DMS153 (cell line): ENCODE measurements at regions not wholly inside any gene's neighbourhood (a gene's known extent, or its start where the extent isn't known, plus 50 kb on each side); places are given as distances from the start of the nearest gene placed in this dataset.

ENCODE experiments used
- DNase-seq: peaks from one replicate; lab custom pipeline; 2025; lab: John Stamatoyannopoulos, UW

DNA sequence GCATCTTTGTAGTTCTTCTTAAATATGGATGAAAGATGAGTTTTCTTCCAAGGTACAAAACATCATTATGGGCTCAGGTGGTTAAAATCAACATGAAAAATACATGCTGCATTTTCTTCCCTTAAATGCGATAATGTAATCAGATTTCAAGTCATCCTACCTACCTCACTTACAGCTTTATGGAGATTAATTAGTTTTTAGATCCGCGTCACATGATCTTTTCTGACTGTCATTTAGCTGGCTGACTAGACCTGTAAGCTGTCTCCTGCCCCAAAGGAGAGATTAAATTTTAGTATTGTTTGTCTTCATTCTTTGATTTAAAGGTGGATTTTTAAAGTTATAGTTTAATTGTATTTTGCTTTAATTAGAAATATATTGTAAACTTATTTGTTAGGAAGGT lies 678.0 kb upstream of the ZEB2 start:
- DNase-seq: no peak

DNA sequence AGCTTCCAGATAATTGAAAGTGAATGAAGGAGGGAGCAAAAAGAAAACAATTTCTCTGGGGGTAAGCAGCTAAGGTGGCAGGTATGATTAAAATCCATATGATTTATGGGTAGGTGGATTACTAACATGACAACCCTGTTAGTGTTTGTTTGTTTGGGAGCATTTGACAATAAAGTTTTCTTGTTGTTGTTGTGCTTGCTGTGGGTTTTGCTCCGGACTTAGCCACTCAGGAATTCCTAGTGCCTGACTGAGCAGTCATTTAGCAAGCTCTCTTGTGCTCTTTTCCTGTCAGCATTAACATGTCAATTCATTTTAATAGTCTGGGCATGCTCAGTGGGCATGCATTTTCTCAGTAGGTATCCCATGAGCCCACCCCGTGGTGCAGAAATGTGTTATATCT lies 674.8 kb upstream of the ZEB2 start:
- DNase-seq: no peak

DNA sequence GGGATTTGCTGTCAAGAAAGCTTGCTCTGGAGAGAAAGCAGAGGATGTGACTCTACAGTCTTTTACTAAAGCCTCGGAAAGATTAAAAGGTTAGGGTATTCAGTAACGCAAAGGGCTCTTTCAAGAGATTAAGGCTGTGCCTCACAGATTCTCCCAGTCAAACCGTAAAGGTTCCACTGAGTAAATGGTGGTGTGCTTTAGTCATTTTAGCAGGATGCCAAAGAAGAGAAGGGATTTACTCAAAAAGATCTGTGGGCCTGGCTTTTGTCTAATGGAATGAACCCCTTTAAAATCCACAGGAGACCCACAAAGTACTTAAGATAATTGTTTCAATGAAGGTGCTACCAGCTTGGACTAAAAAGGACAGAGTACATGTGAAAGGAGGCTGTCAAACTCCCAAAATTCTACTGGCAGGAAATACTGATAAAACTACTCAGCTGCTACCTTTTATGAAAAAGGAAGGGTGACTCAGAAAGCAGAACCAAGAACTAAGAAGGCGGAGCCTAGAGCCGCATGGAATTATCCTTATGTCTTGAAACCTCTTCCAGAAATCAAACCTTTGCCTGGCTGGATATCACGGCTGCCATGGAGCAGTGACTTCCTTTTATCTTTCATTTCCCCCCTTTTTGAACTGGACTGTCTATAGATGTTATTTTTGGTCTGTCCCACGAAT lies 670.2 kb upstream of the ZEB2 start:
- DNase-seq: no peak

DNA sequence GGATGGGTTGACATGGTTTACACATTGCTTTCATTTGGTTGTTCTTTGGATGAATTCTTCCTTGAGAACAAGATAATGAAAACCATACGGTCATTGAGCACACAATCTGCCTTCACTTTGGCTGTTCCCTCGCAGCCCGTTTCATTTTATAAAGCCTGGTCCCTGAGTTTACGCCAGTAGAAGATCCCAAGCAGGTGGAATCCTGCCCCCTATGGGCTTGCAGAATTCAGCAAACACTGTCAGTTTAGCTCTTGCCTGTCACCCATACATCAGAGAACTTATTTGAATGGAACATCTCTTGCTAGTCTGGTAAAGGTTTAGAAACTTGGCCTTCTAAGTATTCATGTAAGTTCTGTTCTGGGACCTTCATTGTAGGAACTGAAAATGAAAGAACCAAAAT lies 666.4 kb upstream of the ZEB2 start:
- DNase-seq: no peak

DNA sequence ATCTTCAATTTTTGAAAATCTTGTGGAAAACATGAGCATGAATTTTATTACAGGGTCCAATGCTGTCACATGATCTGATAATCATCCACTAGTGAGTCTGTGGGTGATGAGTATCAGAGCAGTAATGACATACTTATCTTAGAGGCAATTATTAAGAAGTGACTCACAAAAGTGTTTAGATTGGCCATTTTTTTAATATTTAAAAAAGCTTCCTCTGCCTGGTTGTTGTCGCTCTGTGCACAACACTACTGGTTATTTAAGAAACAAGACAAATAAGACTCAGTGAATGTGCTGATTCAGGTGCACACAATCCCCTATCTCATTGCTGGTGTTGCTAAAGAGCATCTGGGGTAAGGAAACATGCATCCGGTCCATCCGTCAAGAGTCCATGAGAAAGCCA lies 665.8 kb upstream of the ZEB2 start:
- no peak for DNase-seq

DNA sequence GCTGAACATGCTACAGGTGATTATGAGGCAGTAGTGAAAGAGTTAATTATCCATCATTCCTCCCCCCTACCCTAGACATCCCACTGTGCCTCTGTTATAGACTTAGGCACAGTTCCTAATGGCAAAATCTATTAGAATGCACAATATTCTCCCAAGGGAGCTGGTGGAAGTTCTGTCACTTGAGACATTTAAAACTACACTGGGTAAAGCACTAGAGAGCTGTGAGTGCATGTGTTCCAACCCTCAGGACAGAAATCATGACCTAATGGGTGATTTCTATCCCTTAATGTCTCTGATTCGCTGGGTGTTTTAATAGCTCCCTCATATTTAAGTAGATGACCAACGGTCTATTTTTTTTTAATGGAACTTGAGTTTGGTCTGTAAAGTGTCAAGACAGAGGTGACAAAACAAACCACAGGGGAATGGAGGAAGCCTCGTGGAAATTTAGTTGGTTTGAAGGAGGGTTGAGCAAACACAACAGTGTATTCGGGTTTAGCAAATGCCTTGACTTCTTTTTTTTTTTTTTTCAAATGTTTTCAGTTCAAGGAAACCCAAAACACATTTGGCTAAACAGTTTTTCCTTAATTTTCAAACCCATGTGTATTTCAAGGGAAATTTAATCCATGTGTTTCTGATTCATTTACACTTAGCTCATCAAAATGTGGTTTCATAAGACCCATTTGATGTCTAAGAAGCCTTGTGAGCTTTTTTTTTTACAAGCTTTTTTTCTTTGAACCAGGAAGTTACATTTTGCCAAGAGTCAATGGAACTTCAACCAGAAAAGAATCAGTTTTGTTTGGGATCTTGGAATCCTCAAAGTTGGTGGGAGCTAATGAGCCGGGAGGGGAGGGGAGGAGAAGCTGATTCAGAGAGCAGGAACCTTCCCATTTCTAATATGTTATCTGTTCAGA lies 665.1 kb upstream of the ZEB2 start:
- DNase-seq: no peak

DNA sequence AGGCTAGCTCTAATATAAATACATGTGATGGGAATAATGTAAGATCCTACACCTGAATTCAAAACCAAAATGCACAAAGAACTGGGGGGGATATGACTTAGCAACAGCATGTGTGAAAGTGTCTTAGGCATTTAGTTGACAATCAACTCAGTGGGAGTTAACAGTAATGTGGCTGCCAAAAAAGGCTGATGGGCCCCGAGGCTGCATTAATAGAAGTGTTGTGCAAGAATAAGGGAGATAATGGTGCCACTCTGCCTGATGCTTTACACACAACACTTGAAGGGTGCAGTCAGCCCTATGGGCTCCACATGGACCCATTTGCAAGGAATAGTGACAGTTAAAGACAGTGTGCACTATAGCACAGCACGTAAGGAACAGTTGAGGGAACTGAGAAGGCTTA lies 649.4 kb upstream of the ZEB2 start:
- no peak for DNase-seq

DNA sequence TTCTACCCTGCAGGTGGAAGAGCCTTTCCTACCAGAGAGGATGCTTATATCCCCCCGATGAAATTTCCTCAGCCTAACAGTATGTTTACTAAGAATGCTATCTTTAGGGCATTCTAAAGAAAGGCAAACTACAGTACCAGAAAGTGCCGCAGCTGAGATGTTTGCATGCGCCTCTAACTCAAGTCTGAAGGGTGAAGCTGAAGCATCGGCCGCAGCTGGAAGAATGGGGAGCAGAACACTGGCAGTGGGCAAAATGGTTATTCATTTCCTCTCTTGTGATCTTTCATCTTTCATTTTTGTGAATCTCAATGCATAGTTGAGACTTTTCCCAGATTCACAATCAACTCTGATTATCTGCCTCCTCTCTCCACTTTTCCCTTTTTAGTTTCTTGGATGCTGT lies 648.2 kb upstream of the ZEB2 start:
- DNase-seq: no peak

DNA sequence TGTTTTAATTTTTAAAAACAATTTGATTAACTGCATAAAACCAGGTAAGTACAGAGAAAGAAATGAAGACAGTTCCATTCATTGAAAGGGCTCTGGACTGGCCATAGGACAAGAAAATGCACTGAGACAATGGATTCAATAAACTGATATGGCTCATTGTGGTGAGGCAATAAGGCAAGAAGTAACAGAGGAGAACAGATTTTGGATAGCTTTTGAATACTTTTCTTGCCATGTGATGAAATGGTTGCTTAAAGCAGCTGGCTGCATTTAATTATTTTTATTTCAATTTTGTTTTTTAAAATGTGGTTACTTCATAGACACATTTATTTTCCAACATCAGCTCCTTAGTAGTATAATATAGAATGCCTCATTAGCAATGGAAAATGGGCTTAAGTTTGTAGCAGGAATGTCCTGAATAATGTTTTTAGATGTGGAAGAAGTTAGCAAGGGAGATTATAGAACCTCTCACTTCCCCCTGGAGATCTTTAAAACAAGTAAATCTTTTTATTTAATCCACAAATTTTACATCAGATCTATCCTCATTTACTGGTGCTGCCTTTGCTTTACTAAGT lies 646.9 kb upstream of the ZEB2 start:
- no peak for DNase-seq

DNA sequence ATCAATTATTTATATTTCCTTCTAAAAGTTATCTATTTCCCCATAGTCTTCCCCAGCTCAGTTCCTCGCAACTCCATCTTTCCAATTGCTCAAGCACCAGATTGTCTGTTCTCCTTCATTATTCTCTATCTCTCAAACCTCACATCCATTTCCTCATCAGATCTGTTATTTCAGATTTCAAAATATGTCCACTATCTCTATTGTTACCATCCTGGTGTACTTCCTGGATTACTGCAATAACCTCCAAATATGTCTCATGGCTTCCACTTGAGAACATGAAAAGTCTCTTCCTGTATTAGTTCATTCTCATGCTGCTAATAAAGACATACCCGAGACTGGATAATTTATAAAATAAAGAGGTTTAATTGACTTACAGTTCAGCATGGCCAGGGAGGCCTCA lies 641.7 kb upstream of the ZEB2 start:
- no peak for DNase-seq

DNA sequence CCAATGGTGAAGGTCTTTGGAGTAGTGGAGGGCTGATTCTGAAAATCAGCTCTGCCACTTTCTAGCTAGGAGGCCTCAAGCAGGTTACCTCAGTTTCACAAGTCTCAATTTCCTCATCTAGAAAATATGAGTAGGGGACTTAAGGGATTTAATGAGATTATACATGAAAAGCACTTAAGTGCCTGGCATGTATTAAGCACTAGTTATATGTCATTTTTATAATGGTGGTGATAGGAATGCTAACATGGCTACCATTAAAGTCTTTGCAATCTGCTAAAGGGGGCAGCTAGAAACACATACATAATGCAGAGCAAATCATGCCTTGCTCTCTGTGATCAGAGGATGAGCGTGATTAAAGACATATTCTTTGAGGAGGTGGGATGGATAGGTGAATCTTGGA lies 640.9 kb upstream of the ZEB2 start:
- no peak for DNase-seq

DNA sequence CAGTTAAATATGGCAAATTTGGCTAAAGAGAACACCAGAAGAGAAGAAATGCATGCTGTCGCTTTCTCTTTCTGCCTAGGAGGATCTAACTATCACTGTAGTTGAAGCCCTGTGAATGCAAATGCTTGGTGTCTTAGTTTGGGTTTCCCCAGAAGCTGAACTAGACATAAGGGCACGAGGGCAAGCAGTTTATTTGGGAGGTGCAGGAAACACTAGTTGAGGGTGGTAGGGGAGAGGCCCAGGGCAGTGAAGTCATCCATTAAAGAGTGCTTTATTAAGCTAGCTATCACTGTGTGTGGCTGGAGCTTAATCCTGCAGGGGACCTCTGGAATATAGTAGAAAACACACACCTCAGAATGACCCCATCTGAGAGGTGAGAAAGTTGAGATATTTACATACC lies 639.8 kb upstream of the ZEB2 start:
- DNase-seq: no peak

DNA sequence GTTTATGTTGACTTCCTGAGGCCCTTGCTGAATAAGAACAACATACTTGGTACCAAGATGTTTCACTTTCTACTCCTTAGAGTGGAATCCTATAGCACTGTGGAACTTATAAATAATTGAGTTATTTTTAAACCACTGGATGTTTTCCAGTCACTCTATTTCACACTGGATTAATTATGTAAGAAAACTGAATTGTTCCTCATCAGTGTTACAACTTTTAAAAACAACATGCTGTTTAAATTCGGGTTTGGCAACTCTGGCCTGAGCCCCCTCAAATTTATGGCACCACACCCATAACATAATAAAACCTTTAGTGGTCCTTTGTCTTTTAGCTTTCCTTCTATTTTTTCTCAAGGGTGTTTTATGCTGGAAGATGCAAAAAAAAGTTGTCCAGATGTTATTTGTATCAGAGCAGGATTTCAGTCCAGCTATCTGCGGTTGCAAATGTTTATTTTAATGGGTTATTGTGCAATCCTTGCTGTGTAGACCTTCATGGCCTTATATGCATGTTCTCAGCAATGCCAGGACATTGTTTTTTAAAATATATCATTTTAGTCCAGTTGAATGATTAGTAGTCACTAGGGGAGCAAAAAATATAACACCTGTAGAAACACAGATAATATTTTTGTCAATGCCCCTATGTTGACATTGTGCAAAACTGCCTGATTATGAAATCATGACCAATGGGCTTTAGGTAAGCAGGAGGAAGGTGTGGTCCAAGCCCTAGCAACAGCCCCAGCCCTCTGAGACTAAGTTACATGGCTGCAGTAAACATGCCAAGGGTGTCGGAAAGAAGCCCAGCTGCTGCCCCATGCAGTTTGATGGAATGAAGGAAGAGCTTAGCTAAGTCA lies 638.0 kb upstream of the ZEB2 start:
- no peak for DNase-seq

DNA sequence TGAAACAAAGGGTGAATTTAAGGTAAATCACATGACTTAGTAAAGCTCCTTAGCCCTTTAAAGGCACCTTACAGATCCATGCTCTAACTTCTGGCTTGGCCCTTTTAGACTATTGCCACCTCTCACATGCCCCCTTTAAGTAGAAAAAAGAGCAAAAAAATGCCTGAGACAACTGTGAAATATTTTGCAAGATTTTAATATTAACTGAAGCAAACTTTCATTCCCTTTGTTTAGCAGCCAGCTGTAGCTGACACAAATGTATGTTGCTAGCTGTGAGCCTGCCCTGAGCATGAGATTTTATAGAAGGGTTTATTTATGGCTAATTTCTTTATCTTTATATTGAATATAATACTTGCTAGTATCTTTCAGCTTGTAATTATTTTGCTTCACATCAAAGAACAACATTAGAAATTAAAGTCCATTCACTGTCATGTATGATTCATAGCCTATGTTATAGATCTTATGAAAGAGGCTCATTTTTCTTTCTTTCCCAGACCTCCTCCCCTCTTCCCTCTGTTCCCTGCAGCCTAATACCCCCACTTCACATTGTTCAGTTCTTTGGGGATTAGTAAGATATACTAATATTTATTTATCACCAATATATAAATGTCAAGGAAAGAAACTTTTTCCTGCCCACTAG lies 637.2 kb upstream of the ZEB2 start:
- no peak for DNase-seq

DNA sequence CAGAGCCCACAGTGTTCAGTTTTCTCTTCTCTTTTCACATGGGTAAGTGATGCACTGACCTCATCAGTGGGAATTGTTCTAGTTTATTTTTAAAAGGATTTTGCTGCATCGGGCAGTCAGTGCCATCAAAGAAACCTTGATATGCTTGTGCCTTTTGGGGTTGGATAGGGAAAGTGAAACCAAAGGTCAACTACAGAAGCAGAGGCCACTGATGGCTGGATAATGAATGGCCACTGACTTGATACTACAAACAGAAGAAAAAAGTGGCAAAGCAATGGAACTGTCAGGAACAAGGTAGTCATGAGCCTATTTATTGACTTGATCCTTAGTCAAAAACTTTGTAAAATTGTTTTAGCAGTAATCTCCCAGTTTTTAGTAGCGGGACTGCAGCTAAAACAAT lies 636.3 kb upstream of the ZEB2 start:
- no peak for DNase-seq

DNA sequence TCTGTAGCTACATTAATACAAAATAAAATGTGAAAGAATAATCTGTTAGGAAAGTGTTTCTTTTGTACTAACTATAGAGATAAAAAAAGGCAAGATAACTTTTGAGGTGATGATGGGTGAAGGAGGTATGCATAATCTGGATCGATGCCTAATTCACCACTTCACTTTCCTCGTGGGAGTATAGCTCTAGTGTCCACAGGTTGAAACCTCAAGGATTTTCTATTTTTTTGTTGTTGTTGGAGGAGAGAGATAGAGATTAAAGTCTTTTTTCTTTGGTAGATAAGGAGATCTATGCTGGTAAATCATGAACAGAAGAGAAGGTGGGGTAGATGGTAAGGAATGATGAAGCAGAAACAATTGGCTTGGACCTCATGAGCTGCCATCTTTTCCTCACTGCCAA lies 635.3 kb upstream of the ZEB2 start:
- no peak for DNase-seq

DNA sequence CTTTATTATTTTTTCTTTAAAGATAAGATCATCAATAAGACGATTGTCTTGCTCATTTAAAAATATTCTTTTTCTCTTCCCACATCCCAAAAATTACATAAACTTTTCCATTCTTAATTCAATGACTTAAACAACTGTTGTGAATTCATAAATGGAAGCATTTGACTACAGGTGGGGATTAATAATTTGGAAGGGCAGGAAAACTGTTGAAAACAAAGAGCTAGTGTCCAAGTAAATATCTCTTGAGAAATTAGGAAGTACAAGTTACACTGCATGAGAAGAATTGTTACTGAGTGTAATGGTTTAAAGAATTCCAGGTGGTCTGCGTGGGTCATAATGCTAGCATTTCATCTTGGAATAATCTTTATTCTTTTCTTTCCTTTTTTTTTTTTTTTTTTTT lies 634.8 kb upstream of the ZEB2 start:
- DNase-seq: no peak

DNA sequence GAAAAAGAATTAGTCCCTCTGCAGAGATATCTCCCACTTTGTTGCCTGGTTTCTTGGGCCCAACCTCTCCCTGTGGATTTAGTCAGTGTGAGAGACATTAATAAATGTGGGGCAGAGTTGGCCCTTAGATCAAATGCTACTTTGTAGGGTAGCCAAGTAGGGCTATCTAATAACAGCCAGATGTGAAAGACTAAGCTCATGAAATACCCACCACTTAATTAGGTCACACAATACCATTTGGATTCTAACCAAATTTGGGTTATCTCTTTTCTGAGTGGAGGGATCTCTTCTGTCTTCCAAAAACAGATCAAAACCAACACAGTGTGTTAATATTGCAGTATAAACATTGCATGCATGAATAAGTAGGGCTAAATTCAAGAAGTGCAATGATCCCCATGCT lies 626.8 kb upstream of the ZEB2 start:
- no peak for DNase-seq

DNA sequence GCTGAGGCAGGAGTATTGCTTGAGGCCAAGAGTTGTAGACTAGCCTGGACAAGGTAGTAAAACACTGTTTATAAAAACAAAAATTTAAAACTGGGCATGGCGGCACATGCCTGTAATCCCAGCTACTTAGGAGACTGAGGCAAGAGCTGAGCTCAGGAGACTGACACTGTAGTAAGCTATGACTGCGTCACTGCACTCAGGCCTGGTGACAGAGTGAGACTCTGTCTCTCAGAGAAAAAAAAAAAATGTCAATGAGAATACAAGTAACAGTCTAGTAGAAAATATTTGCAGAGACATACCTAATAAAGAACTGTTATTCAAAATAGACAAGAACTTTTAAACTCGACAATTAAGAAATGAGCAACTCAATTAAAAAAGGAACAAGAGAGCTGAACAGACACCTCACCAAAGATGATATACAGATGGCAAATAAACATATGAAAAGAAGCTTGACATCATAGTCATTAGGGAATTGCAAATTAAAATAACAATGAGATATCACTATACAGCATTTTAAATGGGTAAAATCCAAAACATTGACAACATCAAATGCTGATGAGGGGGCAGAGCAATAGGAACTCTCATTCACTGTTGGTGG lies 624.3 kb upstream of the ZEB2 start:
- DNase-seq: no peak

DNA sequence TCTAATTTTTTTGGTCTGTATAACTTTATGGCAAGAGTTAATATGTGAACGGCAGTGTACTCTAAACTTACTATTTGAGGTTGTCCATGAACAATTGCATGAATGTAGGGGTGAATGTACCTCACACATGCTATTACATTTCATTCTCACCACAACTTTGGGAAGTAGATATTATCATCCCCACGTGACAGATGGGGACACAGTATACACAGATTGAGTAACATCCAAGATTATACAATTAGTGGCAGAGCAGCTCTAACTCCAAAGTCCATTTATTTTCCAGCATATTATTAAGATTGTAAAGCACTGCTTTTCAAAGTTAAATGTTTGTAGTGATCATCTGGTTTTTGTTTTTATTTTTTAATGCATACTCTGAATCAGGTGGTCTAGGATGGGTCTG lies 622.1 kb upstream of the ZEB2 start:
- no peak for DNase-seq

DNA sequence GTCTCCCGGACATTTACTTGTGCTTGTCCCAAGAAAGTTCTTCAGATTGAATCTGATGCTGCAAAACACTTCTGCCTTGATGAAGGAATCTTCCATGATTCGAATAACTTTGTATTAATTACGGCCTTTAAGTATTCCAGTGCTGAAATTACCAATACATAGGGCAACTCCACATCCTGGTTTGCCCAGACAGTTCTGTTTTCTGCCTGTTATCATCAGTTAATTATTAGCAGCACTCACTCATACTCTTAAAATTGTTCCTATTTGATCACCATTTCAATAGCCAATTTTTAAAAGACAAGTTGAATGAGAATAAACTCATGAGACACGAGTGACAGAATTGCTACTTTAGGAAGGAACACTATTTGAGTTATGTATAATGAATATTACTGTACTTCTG lies 620.7 kb upstream of the ZEB2 start:
- no peak for DNase-seq

DNA sequence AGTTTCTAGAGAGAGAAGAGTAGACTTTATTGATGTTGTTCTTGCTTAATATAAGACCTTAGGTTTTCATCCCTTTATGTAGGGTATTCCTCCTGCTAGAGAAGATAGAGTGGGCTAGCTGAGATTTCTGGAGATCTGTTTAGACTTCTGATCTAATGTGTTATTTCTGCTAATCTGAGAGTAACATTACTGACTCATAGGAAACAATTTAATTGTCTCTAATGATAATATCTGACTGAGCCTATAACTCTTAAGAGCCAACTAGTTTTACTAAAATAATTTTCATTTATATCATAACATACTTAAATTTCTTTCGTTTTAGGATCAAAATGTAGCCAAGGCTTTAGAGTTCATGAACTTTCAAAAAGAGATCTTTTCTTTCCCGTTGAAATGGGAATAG lies 618.7 kb upstream of the ZEB2 start:
- no peak for DNase-seq
